Hepatocyte (in vitro differentiated cells): ENCODE measurements at regions not wholly inside any gene's neighbourhood (a gene's known extent, or its start where the extent isn't known, plus 50 kb on each side); places are given as distances from the start of the nearest gene placed in this dataset.

Experiments used
- CTCF ChIP-seq: fragments of 200-600 bp; sonication (generic); IDR thresholded peaks from 2 replicates; pipeline ENCODE4 v1.5.1; 2016; ENCODE audit warnings: antibody characterized with exemption, mild to moderate bottlenecking; ENCODE audit not compliant: poor library complexity
- EZH2 ChIP-seq: fragments of 200-600 bp; sonication (generic); IDR thresholded peaks from 2 replicates; pipeline ENCODE4 v1.6.1; 2016; ENCODE audit warnings: antibody characterized with exemption, mild to moderate bottlenecking, borderline replicate concordance
- EZH2phosphoT487 ChIP-seq: fragments of 200-600 bp; sonication (generic); IDR thresholded peaks from one replicate; pipeline ENCODE4 v1.6.1; 2018; ENCODE audit warnings: antibody characterized with exemption, mild to moderate bottlenecking, low read depth, moderate library complexity; ENCODE audit not compliant: unreplicated experiment, severe bottlenecking

GRCh38 chrX:8010105-8010504 is 82.9 kb upstream of the PNPLA4 start:
- TF ChIP-seq CTCF (no peak), EZH2 (no peak), EZH2phosphoT487 (no peak)
